ENCODE measurements at regions not wholly inside any gene's neighbourhood (a gene's known extent, or its start where the extent isn't known, plus 50 kb on each side); places are given as distances from the start of the nearest gene placed in this dataset.

GRCh38 chr1:4021136-4021973 lies 121.3 kb upstream of the C1orf174 start:
- TF ChIP-seq ZNF274 (IDR thresholded peaks at IDR 0.05; ENCODE audit: low read depth, low read length) (no peak), SUZ12 (IDR thresholded peaks at IDR 0.05; ENCODE audit: extremely low read depth, insufficient read depth, insufficient read length) (no peak)

Data from NT2/D1 (cell line).